Chondrocyte (in vitro differentiated cells): ENCODE measurements at regions not wholly inside any gene's neighbourhood (a gene's known extent, or its start where the extent isn't known, plus 50 kb on each side); places are given as distances from the start of the nearest gene placed in this dataset.

Source experiments
- DNase-seq: peaks from one replicate; pipeline ENCODE4 v3.0.0; 2021; ENCODE audit warnings: mixed read lengths, low spot score
- H3K27ac Mint-ChIP-seq: one replicate; pipeline ENCODE4 v1.8.0; 2021; ENCODE audit warnings: mild to moderate bottlenecking, moderate library complexity, mixed read lengths; ENCODE audit not compliant: unreplicated experiment
- H3K27me3 Mint-ChIP-seq: 2 replicates; pipeline ENCODE4 v1.8.0; 2021; ENCODE audit warnings: low read depth, mixed read lengths
- H3K36me3 Mint-ChIP-seq: 2 replicates; pipeline ENCODE4 v1.8.0; 2021; ENCODE audit warnings: low read depth, mixed read lengths
- H3K4me1 Mint-ChIP-seq: 2 replicates; pipeline ENCODE4 v1.8.0; 2021; ENCODE audit warnings: low read depth, mild to moderate bottlenecking, mixed read lengths
- H3K4me3 Mint-ChIP-seq: one replicate; pipeline ENCODE4 v1.8.0; 2021; ENCODE audit warnings: mild to moderate bottlenecking, moderate library complexity, mixed read lengths; ENCODE audit not compliant: unreplicated experiment
- H3K9me3 Mint-ChIP-seq: 2 replicates; pipeline ENCODE4 v1.8.0; 2021; ENCODE audit warnings: low read depth, mixed read lengths
- CTCF ChIP-seq: fragments of 200-600 bp; sonication (generic); IDR thresholded peaks from 2 replicates; pipeline ENCODE4 v1.5.0; 2021; ENCODE audit warnings: antibody characterized with exemption, mild to moderate bottlenecking, moderate library complexity

GRCh38 chr7:80587538-80587937 is 50.9 kb upstream of the CD36 start:
- Mint-ChIP-seq H3K27me3 (no peaks in the 10 kb centered on the region), H3K9me3 (no peaks in the 10 kb centered on the region)

GRCh38 chr7:80588591-80588990 is 49.9 kb upstream of the CD36 start:
- Mint-ChIP-seq H3K9me3 (no peaks in the 10 kb centered on the region), H3K4me1 (peaks cover 11% of the 10 kb centered on the region), H3K27me3 (no peaks in the 10 kb centered on the region), H3K36me3 (no peaks in the 10 kb centered on the region), H3K4me3 (no peak overlapping the region), H3K27ac (no peak overlapping the region)
- no peak for DNase-seq
- no peak for TF ChIP-seq CTCF

More at GRCh38 chr7:80587538-80587937, 50.9 kb upstream of the CD36 start:
- DNase-seq: no peak
- H3K27ac Mint-ChIP-seq: no peak overlapping the region
- peaks cover 15% of the 10 kb centered on the region for H3K4me1 Mint-ChIP-seq
- TF ChIP-seq CTCF: no peak
- H3K4me3 Mint-ChIP-seq: no peak overlapping the region
- H3K36me3 Mint-ChIP-seq: no peaks in the 10 kb centered on the region
